ENCODE measurements at regions not wholly inside any gene's neighbourhood (a gene's known extent, or its start where the extent isn't known, plus 50 kb on each side); places are given as distances from the start of the nearest gene placed in this dataset.

GRCh38 chr13:56865416-56865815 lies 275.3 kb upstream of the PRR20A start:
- Histone ChIP-seq H3K27ac (ENCODE audit: low read depth, low read length) (no peak overlapping the region), H3K9me3 (ENCODE audit: low read depth, low read length) (no peaks in the 10 kb centered on the region), H2AFZ (ENCODE audit: low read length) (no peak overlapping the region), H4K20me1 (ENCODE audit: insufficient read depth, low read length) (no peaks in the 10 kb centered on the region), H3K4me1 (ENCODE audit: insufficient read depth, low read length) (no peaks in the 10 kb centered on the region), H3K27me3 (ENCODE audit: insufficient read depth, low read length) (no peaks in the 10 kb centered on the region), H3K79me2 (ENCODE audit: insufficient read depth, low read length) (no peaks in the 10 kb centered on the region), H3K4me3 (ENCODE audit: insufficient read depth, low read length) (no peak overlapping the region), H3K4me2 (ENCODE audit: insufficient read depth, low read length) (no peak overlapping the region), H3K36me3 (ENCODE audit: insufficient read depth, low read length) (no peaks in the 10 kb centered on the region)
- TF ChIP-seq CTCF (IDR thresholded peaks at IDR 0.05; ENCODE audit: extremely low read depth, low read depth, low read length), result no peak
- DNase-seq (ENCODE audit: insufficient read length, low spot score, missing footprints), result no peak

- H3K27me3 ChIP-seq (ENCODE audit: insufficient read depth, low read length), result no peaks in the 10 kb centered on the region
- H2AFZ ChIP-seq (ENCODE audit: low read length), result no peak overlapping the region
- H3K4me1 ChIP-seq (ENCODE audit: insufficient read depth, low read length), result no peaks in the 10 kb centered on the region
- no peaks in the 10 kb centered on the region for H3K36me3 ChIP-seq (ENCODE audit: insufficient read depth, low read length)
- no peak overlapping the region for H3K27ac ChIP-seq (ENCODE audit: low read depth, low read length)
- H3K4me3 ChIP-seq (ENCODE audit: insufficient read depth, low read length), result no peak overlapping the region
- no peaks in the 10 kb centered on the region for H4K20me1 ChIP-seq (ENCODE audit: insufficient read depth, low read length)
- H3K4me2 ChIP-seq (ENCODE audit: insufficient read depth, low read length), result no peak overlapping the region
- DNase-seq (ENCODE audit: insufficient read length, low spot score, missing footprints), result no peak
- no peaks in the 10 kb centered on the region for H3K79me2 ChIP-seq (ENCODE audit: insufficient read depth, low read length)
- no peak for TF ChIP-seq CTCF (IDR thresholded peaks at IDR 0.05; ENCODE audit: extremely low read depth, low read depth, low read length)
- no peaks in the 10 kb centered on the region for H3K9me3 ChIP-seq (ENCODE audit: low read depth, low read length)
Observed at GRCh38 chr13:56869671-56870070, 271.0 kb upstream of the PRR20A start.

GRCh38 chr13:56886398-56886797 lies 254.3 kb upstream of the PRR20A start:
- H4K20me1 ChIP-seq (ENCODE audit: insufficient read depth, low read length), result no peaks in the 10 kb centered on the region
- H3K4me1 ChIP-seq (ENCODE audit: insufficient read depth, low read length), result no peaks in the 10 kb centered on the region
- no peaks in the 10 kb centered on the region for H3K27me3 ChIP-seq (ENCODE audit: insufficient read depth, low read length)
- no peak for TF ChIP-seq CTCF (IDR thresholded peaks at IDR 0.05; ENCODE audit: extremely low read depth, low read depth, low read length)
- H3K9me3 ChIP-seq (ENCODE audit: low read depth, low read length), result no peaks in the 10 kb centered on the region
- H3K79me2 ChIP-seq (ENCODE audit: insufficient read depth, low read length), result no peaks in the 10 kb centered on the region
- no peak overlapping the region for H3K27ac ChIP-seq (ENCODE audit: low read depth, low read length)
- no peak for DNase-seq (ENCODE audit: insufficient read length, low spot score, missing footprints)
- no peak overlapping the region for H3K4me3 ChIP-seq (ENCODE audit: insufficient read depth, low read length)
- no peak overlapping the region for H3K4me2 ChIP-seq (ENCODE audit: insufficient read depth, low read length)
- no peak overlapping the region for H2AFZ ChIP-seq (ENCODE audit: low read length)
- no peaks in the 10 kb centered on the region for H3K36me3 ChIP-seq (ENCODE audit: insufficient read depth, low read length)

- no peak overlapping the region for H2AFZ ChIP-seq (ENCODE audit: low read length)
- no peaks in the 10 kb centered on the region for H4K20me1 ChIP-seq (ENCODE audit: insufficient read depth, low read length)
- H3K4me2 ChIP-seq (ENCODE audit: insufficient read depth, low read length), result no peak overlapping the region
- no peaks in the 10 kb centered on the region for H3K27me3 ChIP-seq (ENCODE audit: insufficient read depth, low read length)
- no peaks in the 10 kb centered on the region for H3K4me1 ChIP-seq (ENCODE audit: insufficient read depth, low read length)
- no peaks in the 10 kb centered on the region for H3K79me2 ChIP-seq (ENCODE audit: insufficient read depth, low read length)
- H3K36me3 ChIP-seq (ENCODE audit: insufficient read depth, low read length), result no peaks in the 10 kb centered on the region
- no peaks in the 10 kb centered on the region for H3K9me3 ChIP-seq (ENCODE audit: low read depth, low read length)
- H3K4me3 ChIP-seq (ENCODE audit: insufficient read depth, low read length), result no peak overlapping the region
- H3K27ac ChIP-seq (ENCODE audit: low read depth, low read length), result no peak overlapping the region
- no peak for TF ChIP-seq CTCF (IDR thresholded peaks at IDR 0.05; ENCODE audit: extremely low read depth, low read depth, low read length)
- no peak for DNase-seq (ENCODE audit: insufficient read length, low spot score, missing footprints)
Observed at GRCh38 chr13:56888455-56888854, 252.3 kb upstream of the PRR20A start.

Data from osteoblast (primary cell).